Retinal pigment epithelial cell (primary cell): ENCODE measurements at regions not wholly inside any gene's neighbourhood (a gene's known extent, or its start where the extent isn't known, plus 50 kb on each side); places are given as distances from the start of the nearest gene placed in this dataset.

Experiments
- DNase-seq: peaks from one replicate; pipeline ENCODE4 v3.0.0-alpha.2; 2010; ENCODE audit warnings: low read depth
- H3K4me3 ChIP-seq: 2 replicates; pipeline ENCODE4 v1.5.1; 2011; ENCODE audit warnings: mild to moderate bottlenecking, low read length, control low read depth, moderate library complexity
- TF ChIP-seq, protein P1 (sequence below): conservative IDR thresholded peaks from 2 replicates; pipeline ENCODE4 v1.5.1; 2011; ENCODE audit warnings: low read depth, low read length, control low read depth, inconsistent platforms

DNA sequence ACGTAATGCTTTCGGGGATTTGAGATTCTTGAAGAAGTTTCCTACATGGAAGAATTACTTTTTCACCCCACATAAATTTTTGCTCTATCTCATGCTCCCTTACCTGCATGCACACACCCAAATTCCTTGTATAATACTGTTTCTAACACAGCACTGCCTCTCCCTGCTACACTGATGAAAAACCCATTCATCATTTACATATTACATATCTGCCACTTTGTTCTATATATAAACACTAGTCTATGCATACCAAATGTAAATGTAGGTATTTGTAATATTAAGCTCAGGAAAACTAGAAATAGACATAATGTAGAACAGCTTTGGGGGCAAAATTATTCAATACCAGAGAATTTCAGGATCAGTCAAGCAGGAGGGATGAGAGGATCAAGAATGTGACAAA lies 182.6 kb upstream of the SEMA6D start:
- DNase-seq: no peak
- TF ChIP-seq, protein P1, sequence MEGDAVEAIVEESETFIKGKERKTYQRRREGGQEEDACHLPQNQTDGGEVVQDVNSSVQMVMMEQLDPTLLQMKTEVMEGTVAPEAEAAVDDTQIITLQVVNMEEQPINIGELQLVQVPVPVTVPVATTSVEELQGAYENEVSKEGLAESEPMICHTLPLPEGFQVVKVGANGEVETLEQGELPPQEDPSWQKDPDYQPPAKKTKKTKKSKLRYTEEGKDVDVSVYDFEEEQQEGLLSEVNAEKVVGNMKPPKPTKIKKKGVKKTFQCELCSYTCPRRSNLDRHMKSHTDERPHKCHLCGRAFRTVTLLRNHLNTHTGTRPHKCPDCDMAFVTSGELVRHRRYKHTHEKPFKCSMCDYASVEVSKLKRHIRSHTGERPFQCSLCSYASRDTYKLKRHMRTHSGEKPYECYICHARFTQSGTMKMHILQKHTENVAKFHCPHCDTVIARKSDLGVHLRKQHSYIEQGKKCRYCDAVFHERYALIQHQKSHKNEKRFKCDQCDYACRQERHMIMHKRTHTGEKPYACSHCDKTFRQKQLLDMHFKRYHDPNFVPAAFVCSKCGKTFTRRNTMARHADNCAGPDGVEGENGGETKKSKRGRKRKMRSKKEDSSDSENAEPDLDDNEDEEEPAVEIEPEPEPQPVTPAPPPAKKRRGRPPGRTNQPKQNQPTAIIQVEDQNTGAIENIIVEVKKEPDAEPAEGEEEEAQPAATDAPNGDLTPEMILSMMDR: no peak
- no peak overlapping the region for H3K4me3 ChIP-seq

DNA sequence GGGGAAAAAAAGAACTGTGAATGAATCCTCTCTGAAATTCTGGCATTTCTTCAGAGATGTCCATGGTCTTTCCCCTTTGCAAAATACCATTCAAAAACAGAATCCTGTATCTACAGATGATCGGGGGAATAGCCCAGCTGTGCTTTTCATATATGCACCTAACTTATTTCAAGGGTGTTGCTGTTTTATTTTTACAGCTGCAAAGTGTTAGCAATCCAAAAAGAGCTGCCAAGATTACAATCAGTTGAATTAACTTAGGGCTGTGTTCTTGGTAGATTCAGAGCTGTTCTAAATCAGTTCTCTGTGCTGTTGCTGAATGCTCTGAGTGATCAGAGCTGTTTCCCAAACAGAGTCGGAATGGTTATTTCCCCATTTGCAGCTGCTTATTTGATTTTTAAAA lies 175.7 kb upstream of the SEMA6D start:
- DNase-seq: no peak
- TF ChIP-seq, protein P1: no peak
- H3K4me3 ChIP-seq: no peak overlapping the region

DNA sequence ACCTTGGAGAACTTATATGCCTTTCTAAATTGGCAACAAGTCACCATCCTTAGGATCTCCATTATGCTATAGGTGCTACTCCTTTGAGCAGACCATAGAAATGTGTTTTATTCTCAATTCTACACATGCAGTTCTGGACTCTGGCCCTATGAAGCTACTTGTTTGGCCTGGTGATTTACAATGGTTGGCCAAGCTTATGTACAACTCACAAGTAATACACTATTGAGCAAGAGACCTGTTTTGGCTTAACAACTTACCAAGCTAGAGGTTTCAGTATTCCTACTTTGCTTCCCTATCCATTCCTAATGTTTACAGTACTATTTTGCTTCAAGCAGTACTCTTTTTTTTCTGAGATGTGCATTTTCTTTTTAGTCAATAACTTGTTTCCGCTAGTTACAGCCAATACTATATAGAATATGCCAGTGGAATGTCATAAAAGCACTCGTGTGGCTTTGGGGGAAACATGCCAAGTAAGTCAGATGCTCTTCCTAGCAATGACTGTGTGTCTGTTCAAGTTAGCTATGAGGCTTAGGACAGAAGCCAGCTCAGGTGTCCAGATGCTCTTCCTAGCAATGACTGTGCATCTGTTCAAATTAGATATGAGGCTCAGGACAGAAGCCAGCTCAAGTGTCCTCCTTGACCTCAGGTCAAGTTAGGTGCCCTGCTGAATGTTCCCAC lies 174.9 kb upstream of the SEMA6D start:
- TF ChIP-seq, protein P1: no peak
- no peak for DNase-seq
- no peak overlapping the region for H3K4me3 ChIP-seq

DNA sequence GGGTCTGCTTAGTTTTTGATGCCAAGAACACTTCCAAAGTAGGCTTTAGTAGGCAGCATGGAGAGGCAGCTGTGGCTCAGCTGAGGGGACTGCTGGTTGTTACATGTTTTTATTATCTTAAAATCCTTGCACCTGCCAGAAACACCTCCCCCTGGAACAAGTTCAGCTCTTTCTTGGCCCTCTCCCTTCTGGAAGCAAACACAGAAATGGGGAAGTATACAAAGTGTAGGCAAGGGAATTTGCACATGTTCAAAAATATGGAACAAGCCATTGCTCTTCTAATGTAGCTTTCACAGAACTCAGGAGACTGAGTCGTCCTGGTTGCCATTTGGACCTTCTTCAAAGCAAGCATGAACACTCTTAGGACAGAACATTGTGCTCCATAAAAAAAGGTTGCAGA lies 169.1 kb upstream of the SEMA6D start:
- TF ChIP-seq, protein P1: no peak
- DNase-seq: no peak

DNA sequence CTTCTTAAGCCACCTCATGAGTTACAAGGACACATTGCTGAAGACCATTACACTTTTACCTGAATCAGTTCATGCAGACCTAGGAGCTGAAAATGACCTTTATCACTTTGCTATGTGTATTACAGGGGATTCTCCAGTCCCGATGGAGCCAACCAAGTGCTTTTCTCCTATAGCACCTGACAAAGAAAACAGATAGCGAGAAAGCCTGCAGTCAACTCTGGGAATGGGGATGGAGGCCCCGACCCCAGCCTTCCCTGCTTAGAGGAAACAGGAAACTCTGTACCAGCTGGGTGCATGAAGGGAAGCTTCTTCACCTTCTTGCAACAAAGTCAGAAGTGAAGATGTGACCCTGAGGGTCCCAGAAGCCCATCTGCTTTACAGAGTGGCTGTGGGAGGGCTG lies 168.3 kb upstream of the SEMA6D start:
- no peak for DNase-seq
- no peak overlapping the region for H3K4me3 ChIP-seq
- TF ChIP-seq, protein P1: no peak

More for the DNA sequence above, 169.1 kb upstream of the SEMA6D start:
- no peak overlapping the region for H3K4me3 ChIP-seq

DNA sequence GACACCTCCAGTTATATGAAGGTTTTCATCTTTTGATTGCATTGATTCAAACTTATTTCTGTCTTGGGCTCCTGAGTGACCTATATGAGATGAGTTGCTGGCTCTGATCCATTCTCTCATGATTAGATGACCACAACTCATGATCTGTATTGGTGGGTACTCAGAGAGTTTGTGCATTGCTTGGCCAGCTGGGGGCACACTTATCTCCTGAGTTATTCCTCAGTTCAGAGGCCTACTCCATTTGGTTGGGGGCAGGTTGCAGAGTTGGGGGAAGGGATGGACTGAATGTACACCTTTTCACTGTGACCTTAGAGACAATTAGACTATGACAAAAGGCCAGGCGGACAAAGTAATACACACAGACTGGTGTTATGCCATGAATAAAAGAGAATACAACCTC lies 166.2 kb upstream of the SEMA6D start:
- DNase-seq: no peak
- TF ChIP-seq, protein P1: peak; percentile 32
- H3K4me3 ChIP-seq: no peak overlapping the region

DNA sequence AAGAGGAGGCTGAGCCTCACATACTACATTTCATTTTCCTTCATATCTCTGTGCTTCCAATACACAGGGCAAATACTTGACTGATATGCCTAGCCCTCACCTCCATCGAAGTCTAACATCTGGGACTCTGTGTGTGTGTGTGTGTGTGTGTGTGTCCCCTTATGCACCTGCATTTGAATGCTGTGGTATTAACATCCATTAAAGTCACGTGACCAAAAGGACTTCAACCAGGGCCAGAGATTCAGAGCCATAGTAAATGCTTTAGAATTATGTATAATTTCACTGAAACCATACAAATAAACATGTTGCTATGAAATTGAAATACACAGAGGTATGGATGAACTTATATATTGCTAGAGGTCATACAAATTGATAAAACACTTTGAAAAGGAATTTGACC lies 165.8 kb upstream of the SEMA6D start:
- no peak overlapping the region for H3K4me3 ChIP-seq
- TF ChIP-seq, protein P1: no peak
- no peak for DNase-seq
